Stimulated activated memory B cell treated with anti-CD40 and anti-IgM and Interleukin-4, amounts not matched to agents 10 μg/mL and 1 μg/mL and 100 μg/mL, for 72 hours (primary cell): ENCODE measurements at regions not wholly inside any gene's neighbourhood (a gene's known extent, or its start where the extent isn't known, plus 50 kb on each side); places are given as distances from the start of the nearest gene placed in this dataset.
"Not testable (repeated sequence)": the region's sequence is repeated elsewhere in the genome, so short reads cannot be mapped to it uniquely, and the experiment has no call there.

Source experiments
- ATAC-seq: fragments of 150-1000 bp; cut with Tn5 transposase; 2 replicates; pipeline ENCODE4 v1.10.0; 2021
- H3K27ac Mint-ChIP-seq: one replicate; pipeline ENCODE4 v1.8.0; 2022; ENCODE audit warnings: mild to moderate bottlenecking, mixed read lengths
- H3K27me3 Mint-ChIP-seq: one replicate; pipeline ENCODE4 v1.8.0; 2022; ENCODE audit warnings: mixed read lengths
- H3K36me3 Mint-ChIP-seq: one replicate; pipeline ENCODE4 v1.8.0; 2022; ENCODE audit warnings: mixed read lengths
- H3K4me1 Mint-ChIP-seq: one replicate; pipeline ENCODE4 v1.8.0; 2022; ENCODE audit warnings: mixed read lengths
- H3K4me3 Mint-ChIP-seq: one replicate; pipeline ENCODE4 v1.8.0; 2022; ENCODE audit warnings: mild to moderate bottlenecking, moderate library complexity, mixed read lengths
- H3K9me3 Mint-ChIP-seq: one replicate; pipeline ENCODE4 v1.8.0; 2022; ENCODE audit warnings: mixed read lengths

- not testable (repeated sequence) for H3K36me3 Mint-ChIP-seq, ATAC-seq, H3K4me3 Mint-ChIP-seq, H3K27me3 Mint-ChIP-seq, H3K27ac Mint-ChIP-seq, H3K9me3 Mint-ChIP-seq, H3K4me1 Mint-ChIP-seq
Observed at GRCh38 chr9:42385574-42386120, 202.2 kb downstream of the SPATA31A6 start.

GRCh38 chr9:42386477-42386876 lies 203.0 kb downstream of the SPATA31A6 start:
- H3K4me3 Mint-ChIP-seq = no peak overlapping the region
- no peaks in the 10 kb centered on the region for H3K4me1 Mint-ChIP-seq
- no peaks in the 10 kb centered on the region for H3K27me3 Mint-ChIP-seq
- H3K27ac Mint-ChIP-seq = no peak overlapping the region
- ATAC-seq = peak; percentile 10
- H3K36me3 Mint-ChIP-seq = no peaks in the 10 kb centered on the region
- no peaks in the 10 kb centered on the region for H3K9me3 Mint-ChIP-seq

GRCh38 chr9:42388146-42388690 lies 204.8 kb downstream of the SPATA31A6 start:
- Mint-ChIP-seq H3K4me3 (no peak overlapping the region), H3K27ac (no peak overlapping the region), H3K36me3 (no peaks in the 10 kb centered on the region), H3K9me3 (no peaks in the 10 kb centered on the region), H3K27me3 (no peaks in the 10 kb centered on the region), H3K4me1 (no peaks in the 10 kb centered on the region)
- ATAC-seq = peak; percentile 54

- H3K27me3 Mint-ChIP-seq = no peaks in the 10 kb centered on the region
- no peaks in the 10 kb centered on the region for H3K4me1 Mint-ChIP-seq
- no peaks in the 10 kb centered on the region for H3K36me3 Mint-ChIP-seq
- no peak overlapping the region for H3K27ac Mint-ChIP-seq
- no peaks in the 10 kb centered on the region for H3K9me3 Mint-ChIP-seq
- no peak overlapping the region for H3K4me3 Mint-ChIP-seq
- peak; percentile 9 for ATAC-seq
Observed at GRCh38 chr9:42388846-42389245, 205.4 kb downstream of the SPATA31A6 start.

- not testable (repeated sequence) for H3K27me3 Mint-ChIP-seq, H3K9me3 Mint-ChIP-seq, H3K4me1 Mint-ChIP-seq, H3K36me3 Mint-ChIP-seq, H3K4me3 Mint-ChIP-seq, H3K27ac Mint-ChIP-seq
- peak; percentile 37 for ATAC-seq
Observed at GRCh38 chr9:42392773-42393455, 209.5 kb downstream of the SPATA31A6 start.

GRCh38 chr9:42396318-42396717 lies 212.9 kb downstream of the SPATA31A6 start:
- no peaks in the 10 kb centered on the region for H3K27me3 Mint-ChIP-seq
- no peaks in the 10 kb centered on the region for H3K4me1 Mint-ChIP-seq
- no peak overlapping the region for H3K4me3 Mint-ChIP-seq
- H3K9me3 Mint-ChIP-seq = no peaks in the 10 kb centered on the region
- H3K27ac Mint-ChIP-seq = no peak overlapping the region
- ATAC-seq = peak; percentile 28
- no peaks in the 10 kb centered on the region for H3K36me3 Mint-ChIP-seq

GRCh38 chr9:42397336-42397735 lies 213.9 kb downstream of the SPATA31A6 start:
- not testable (repeated sequence) for H3K27ac Mint-ChIP-seq, H3K27me3 Mint-ChIP-seq, H3K4me3 Mint-ChIP-seq, ATAC-seq, H3K36me3 Mint-ChIP-seq, H3K4me1 Mint-ChIP-seq, H3K9me3 Mint-ChIP-seq

GRCh38 chr9:42402919-42403318 lies 219.5 kb downstream of the SPATA31A6 start:
- not testable (repeated sequence) for H3K4me1 Mint-ChIP-seq, H3K9me3 Mint-ChIP-seq, H3K36me3 Mint-ChIP-seq, H3K27ac Mint-ChIP-seq, H3K27me3 Mint-ChIP-seq, ATAC-seq, H3K4me3 Mint-ChIP-seq

- H3K9me3 Mint-ChIP-seq, H3K27ac Mint-ChIP-seq, H3K27me3 Mint-ChIP-seq, ATAC-seq, H3K4me1 Mint-ChIP-seq, H3K36me3 Mint-ChIP-seq, H3K4me3 Mint-ChIP-seq: not testable (repeated sequence)
Observed at GRCh38 chr9:42409581-42409980, 226.1 kb downstream of the SPATA31A6 start.

- H3K27me3 Mint-ChIP-seq, ATAC-seq, H3K36me3 Mint-ChIP-seq, H3K27ac Mint-ChIP-seq, H3K4me1 Mint-ChIP-seq, H3K4me3 Mint-ChIP-seq, H3K9me3 Mint-ChIP-seq: not testable (repeated sequence)
Observed at GRCh38 chr9:42412354-42412753, 228.9 kb downstream of the SPATA31A6 start.

GRCh38 chr9:42414865-42415264 lies 231.4 kb downstream of the SPATA31A6 start:
- H3K4me3 Mint-ChIP-seq, H3K27me3 Mint-ChIP-seq, H3K4me1 Mint-ChIP-seq, H3K27ac Mint-ChIP-seq, H3K36me3 Mint-ChIP-seq, H3K9me3 Mint-ChIP-seq: not testable (repeated sequence)
- peak; percentile 49 for ATAC-seq

GRCh38 chr9:42419652-42420051 lies 236.2 kb downstream of the SPATA31A6 start:
- H3K4me1 Mint-ChIP-seq = peaks cover 25% of the 10 kb centered on the region
- not testable (repeated sequence) for H3K36me3 Mint-ChIP-seq, ATAC-seq

GRCh38 chr9:42420324-42420723 lies 236.9 kb downstream of the SPATA31A6 start:
- not testable (repeated sequence) for H3K9me3 Mint-ChIP-seq, H3K27me3 Mint-ChIP-seq, H3K4me3 Mint-ChIP-seq, H3K36me3 Mint-ChIP-seq, ATAC-seq
- H3K4me1 Mint-ChIP-seq = peaks cover 25% of the 10 kb centered on the region
- H3K27ac Mint-ChIP-seq = peak overlapping the region; percentile 31

More at GRCh38 chr9:42419652-42420051, 236.2 kb downstream of the SPATA31A6 start:
- not testable (repeated sequence) for H3K9me3 Mint-ChIP-seq, H3K27me3 Mint-ChIP-seq, H3K4me3 Mint-ChIP-seq, H3K27ac Mint-ChIP-seq

- not testable (repeated sequence) for H3K9me3 Mint-ChIP-seq, H3K4me3 Mint-ChIP-seq, ATAC-seq, H3K27ac Mint-ChIP-seq, H3K36me3 Mint-ChIP-seq, H3K27me3 Mint-ChIP-seq
- peaks cover 25% of the 10 kb centered on the region for H3K4me1 Mint-ChIP-seq
Observed at GRCh38 chr9:42421630-42422029, 238.2 kb downstream of the SPATA31A6 start.

GRCh38 chr9:42430674-42431615 lies 247.5 kb downstream of the SPATA31A6 start:
- Mint-ChIP-seq H3K4me1 (peaks cover 32% of the 10 kb centered on the region), H3K27ac (peak overlapping the region; percentile 82)
- not testable (repeated sequence) for H3K36me3 Mint-ChIP-seq, H3K4me3 Mint-ChIP-seq, H3K27me3 Mint-ChIP-seq, H3K9me3 Mint-ChIP-seq
- peak; percentile 53 for ATAC-seq
